GM12873 (cell line): ENCODE measurements at regions not wholly inside any gene's neighbourhood (a gene's known extent, or its start where the extent isn't known, plus 50 kb on each side); places are given as distances from the start of the nearest gene placed in this dataset.

Experiments used
- TF ChIP-seq, protein P1 (sequence below): IDR thresholded peaks from 2 replicates; pipeline ENCODE4 v1.5.1; 2012; ENCODE audit warnings: low read depth, mild to moderate bottlenecking, moderate library complexity, low read length, control low read depth; ENCODE audit not compliant: insufficient read depth; ENCODE audit errors: missing control alignments

DNA sequence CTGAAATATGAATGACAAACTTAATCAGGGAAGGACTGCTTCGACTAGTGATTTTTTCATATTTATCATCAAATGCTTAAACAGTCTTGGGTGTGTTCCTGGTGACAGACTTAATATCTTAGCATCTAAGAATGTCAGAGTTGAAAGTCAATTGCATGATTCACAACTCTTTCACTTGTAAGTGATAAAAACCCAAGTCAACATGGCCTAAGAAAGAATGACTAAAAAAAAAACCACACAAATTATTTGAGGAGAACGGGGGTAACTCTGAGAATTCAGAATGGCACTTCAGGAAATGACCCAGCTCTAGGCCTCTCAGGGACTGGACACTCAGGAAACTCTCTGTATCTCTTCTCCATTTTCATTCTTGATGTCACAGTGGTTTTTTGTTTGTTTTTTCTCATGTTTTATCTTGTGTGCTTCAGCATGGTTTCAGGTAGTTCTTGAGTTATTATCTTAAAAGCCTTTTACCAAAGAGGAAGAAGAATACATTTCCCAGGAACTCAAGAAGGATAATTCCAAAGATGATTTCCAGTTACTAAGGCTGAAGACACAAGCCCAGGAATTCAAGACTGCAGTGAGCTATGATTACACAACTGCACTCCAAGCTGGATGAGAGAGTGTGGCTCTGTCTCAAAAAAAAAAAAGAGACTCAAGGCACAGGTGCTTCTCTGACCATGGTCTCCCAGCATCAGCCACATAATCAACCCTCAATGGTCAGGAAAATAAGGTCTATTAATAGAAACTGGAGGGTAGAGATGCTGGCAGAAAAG lies 1697.8 kb upstream of the IGFBP7 start:
- TF ChIP-seq, protein P1, sequence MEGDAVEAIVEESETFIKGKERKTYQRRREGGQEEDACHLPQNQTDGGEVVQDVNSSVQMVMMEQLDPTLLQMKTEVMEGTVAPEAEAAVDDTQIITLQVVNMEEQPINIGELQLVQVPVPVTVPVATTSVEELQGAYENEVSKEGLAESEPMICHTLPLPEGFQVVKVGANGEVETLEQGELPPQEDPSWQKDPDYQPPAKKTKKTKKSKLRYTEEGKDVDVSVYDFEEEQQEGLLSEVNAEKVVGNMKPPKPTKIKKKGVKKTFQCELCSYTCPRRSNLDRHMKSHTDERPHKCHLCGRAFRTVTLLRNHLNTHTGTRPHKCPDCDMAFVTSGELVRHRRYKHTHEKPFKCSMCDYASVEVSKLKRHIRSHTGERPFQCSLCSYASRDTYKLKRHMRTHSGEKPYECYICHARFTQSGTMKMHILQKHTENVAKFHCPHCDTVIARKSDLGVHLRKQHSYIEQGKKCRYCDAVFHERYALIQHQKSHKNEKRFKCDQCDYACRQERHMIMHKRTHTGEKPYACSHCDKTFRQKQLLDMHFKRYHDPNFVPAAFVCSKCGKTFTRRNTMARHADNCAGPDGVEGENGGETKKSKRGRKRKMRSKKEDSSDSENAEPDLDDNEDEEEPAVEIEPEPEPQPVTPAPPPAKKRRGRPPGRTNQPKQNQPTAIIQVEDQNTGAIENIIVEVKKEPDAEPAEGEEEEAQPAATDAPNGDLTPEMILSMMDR = no peak

DNA sequence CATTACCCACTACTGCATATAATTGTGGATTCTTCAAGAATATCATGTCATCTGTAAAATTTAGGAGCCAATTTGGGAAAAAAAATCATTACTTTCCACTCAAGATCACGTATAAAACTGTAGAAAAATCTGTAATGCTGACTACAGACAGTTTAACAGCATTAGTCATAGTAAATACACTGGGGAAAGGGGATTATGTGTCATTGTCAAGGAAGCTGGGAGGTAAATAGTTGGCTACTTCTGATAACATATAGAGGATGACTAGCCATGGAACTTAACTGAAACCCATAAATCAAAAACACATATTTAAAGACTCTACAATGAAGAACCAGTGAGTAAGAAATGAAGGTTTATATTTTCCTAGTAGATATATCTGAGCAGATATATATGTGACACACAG lies 1666.4 kb upstream of the IGFBP7 start:
- TF ChIP-seq, protein P1 = no peak

DNA sequence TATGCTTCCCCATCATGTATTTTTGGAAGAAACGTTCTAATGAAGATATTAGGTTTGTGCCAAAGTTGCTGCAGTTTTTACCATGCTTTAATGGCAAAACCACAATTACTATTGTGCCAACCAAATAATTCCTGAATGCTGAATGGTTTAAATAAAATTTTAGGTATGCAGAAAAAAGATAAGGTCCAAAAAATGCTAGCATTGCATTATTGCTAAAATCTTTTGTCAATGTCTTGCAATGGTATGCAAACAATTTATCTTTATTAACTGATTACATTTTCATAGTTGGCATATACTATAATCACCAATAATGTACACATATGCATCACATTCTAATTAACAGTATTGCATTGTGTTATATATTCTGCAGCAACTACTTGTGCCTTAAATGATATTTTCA lies 1657.4 kb upstream of the IGFBP7 start:
- TF ChIP-seq, protein P1 = no peak

DNA sequence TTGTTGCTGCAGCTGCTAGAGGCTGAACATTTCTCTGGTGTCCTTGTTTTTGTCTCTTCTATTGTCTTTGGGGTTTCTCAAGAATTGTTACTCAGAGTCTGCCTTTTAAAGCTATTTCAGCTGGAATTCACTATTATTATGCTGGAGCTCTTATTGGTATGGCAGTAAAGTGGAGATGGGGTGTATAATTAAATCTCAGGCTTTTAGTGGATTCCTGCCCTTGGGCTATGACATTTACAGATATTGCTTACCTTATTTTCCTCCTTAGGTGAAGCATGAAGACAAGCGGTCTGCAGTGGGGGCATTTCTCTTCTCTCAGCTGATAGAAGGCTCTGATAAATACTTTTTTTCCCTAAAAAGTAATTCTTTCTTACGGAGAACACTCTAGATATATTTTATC lies 1656.6 kb upstream of the IGFBP7 start:
- TF ChIP-seq, protein P1 = no peak

DNA sequence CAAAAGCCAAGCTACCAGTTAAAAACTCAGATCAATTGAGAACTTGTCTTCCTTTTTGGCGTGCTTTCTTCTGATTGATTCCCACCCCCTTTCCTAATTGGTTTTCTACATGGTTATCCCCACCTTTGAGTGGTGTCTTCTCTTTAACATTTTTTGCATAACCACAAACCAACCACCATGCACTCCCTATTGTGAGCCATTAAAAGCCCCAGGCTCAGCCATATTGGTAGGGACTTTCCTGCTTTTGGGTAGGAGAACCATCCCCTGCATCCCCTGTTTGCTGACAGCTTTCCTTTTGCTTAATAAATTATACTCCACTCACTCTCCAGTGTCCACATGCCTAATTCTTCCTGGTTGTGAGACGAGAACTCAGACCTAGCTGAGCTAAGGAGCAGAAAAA lies 1651.4 kb upstream of the IGFBP7 start:
- TF ChIP-seq, protein P1 = no peak

DNA sequence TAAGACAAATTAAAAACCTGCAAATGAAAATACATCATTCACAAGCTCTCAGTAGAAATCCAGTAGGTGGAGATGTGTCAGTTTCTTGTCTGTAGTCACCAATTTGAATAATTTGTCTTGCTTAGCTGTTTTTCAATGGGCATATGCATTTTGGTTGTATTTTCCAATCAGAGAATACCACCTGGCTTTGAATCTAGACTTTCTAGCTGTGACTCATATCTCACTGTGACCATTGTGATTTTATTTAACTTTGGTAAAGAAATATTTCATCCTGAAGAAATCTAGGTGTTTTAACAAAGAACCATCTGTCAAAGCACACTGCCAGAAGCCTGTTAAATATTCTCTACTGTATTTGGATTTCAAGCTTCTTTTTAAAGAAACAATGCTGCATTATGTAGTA lies 1650.6 kb upstream of the IGFBP7 start:
- TF ChIP-seq, protein P1 = no peak

DNA sequence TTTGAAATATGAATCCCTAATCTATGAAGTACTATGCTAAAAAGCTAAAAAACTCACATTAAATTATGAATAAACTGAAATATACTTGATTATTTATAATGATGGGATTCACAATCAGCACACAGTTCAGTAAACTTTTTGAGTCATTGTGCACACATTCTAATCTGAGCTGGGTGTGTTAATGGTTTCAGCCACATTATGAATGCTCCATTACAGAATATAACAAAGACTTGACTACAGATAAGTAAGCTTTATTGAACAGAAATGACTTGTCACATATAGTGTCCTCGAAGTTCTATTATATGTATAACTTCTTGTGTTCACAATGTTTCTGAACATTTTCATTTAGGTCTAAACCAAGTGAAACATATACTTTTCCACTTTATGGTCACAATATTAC lies 1649.9 kb upstream of the IGFBP7 start:
- TF ChIP-seq, protein P1 = no peak
